DMS53 treated with DMSO at 0.1 percent for 48 hours (cell line): ENCODE measurements at regions not wholly inside any gene's neighbourhood (a gene's known extent, or its start where the extent isn't known, plus 50 kb on each side); places are given as distances from the start of the nearest gene placed in this dataset.
"Not testable (repeated sequence)": the region's sequence is repeated elsewhere in the genome, so short reads cannot be mapped to it uniquely, and the experiment has no call there.

ENCODE experiments used
- DNase-seq: peaks from one replicate; lab custom pipeline; 2025; ENCODE audit not compliant: unreplicated experiment; lab: John Stamatoyannopoulos, UW

- no peak for DNase-seq
Observed at GRCh38 chrX:35392232-35392631, 405.9 kb upstream of the MAGEB16 start.

- DNase-seq, result no peak
Observed at GRCh38 chrX:35406386-35406785, 391.8 kb upstream of the MAGEB16 start.

- no peak for DNase-seq
Observed at GRCh38 chrX:35416782-35417181, 381.4 kb upstream of the MAGEB16 start.

- no peak for DNase-seq
Observed at GRCh38 chrX:35432056-35432455, 366.1 kb upstream of the MAGEB16 start.

- DNase-seq, result no peak
Observed at GRCh38 chrX:35439034-35439660, 359.0 kb upstream of the MAGEB16 start.

- DNase-seq, result peak; percentile 77
Observed at GRCh38 chrX:35439692-35440091, 358.4 kb upstream of the MAGEB16 start.

- DNase-seq, result no peak
Observed at GRCh38 chrX:35442421-35442820, 355.7 kb upstream of the MAGEB16 start.

- DNase-seq, result not testable (repeated sequence)
Observed at GRCh38 chrX:35443091-35443582, 355.0 kb upstream of the MAGEB16 start.

- no peak for DNase-seq
Observed at GRCh38 chrX:35444671-35445355, 353.3 kb upstream of the MAGEB16 start.

GRCh38 chrX:35445912-35446311 lies 352.2 kb upstream of the MAGEB16 start:
- peak; percentile 30 for DNase-seq

GRCh38 chrX:35456891-35457290 lies 341.3 kb upstream of the MAGEB16 start:
- no peak for DNase-seq

GRCh38 chrX:35458142-35458541 lies 340.0 kb upstream of the MAGEB16 start:
- DNase-seq, result no peak

- no peak for DNase-seq
Observed at GRCh38 chrX:35461164-35461563, 337.0 kb upstream of the MAGEB16 start.

- DNase-seq, result not testable (repeated sequence)
Observed at GRCh38 chrX:35496671-35497070, 301.5 kb upstream of the MAGEB16 start.

- not testable (repeated sequence) for DNase-seq
Observed at GRCh38 chrX:35497453-35497852, 300.7 kb upstream of the MAGEB16 start.

GRCh38 chrX:35499071-35499862 lies 298.9 kb upstream of the MAGEB16 start:
- no peak for DNase-seq

- DNase-seq, result no peak
Observed at GRCh38 chrX:35507701-35508100, 290.4 kb upstream of the MAGEB16 start.

- DNase-seq, result not testable (repeated sequence)
Observed at GRCh38 chrX:35548003-35548402, 250.1 kb upstream of the MAGEB16 start.

GRCh38 chrX:35557916-35558315 lies 240.2 kb upstream of the MAGEB16 start:
- no peak for DNase-seq

GRCh38 chrX:35561985-35562384 lies 236.2 kb upstream of the MAGEB16 start:
- DNase-seq, result no peak

GRCh38 chrX:35562395-35562794 lies 235.7 kb upstream of the MAGEB16 start:
- no peak for DNase-seq

GRCh38 chrX:35590210-35590609 lies 207.9 kb upstream of the MAGEB16 start:
- DNase-seq, result no peak
